ENCODE measurements at regions not wholly inside any gene's neighbourhood (a gene's known extent, or its start where the extent isn't known, plus 50 kb on each side); places are given as distances from the start of the nearest gene placed in this dataset.
"Not testable (repeated sequence)": the region's sequence is repeated elsewhere in the genome, so short reads cannot be mapped to it uniquely, and the experiment has no call there.

DNA sequence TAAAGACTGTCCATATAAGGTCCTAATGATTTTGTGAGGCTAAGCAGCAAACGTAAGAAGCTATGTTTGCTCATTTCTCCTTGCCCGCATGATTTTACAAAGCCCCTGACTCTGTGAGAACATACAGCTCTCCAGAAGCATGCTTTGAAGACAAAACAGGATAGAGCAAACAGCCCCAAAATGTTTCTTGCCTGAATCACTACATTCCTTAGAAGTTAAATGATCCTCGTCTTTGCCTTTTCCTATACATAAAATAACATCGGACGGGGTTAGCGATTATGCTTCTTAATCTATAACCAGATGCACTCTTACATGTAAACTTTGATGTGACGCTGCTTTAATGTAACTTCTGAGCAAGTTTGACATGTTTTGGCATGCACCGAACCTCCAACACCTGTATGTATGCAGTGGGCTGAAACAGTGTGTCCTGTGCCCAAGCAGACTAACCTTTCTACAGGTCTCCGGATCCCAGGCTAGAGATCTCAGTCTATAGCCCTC is 353.7 kb downstream of the CETN3 start:
- no peaks in the 10 kb centered on the region for H3K4me1 ChIP-seq (ENCODE audit: control insufficient read depth, insufficient read depth, low read length, poor library complexity, severe bottlenecking)
- no peaks in the 10 kb centered on the region for H3K9me3 ChIP-seq (ENCODE audit: control insufficient read depth, low read length)
- H3K4me3 ChIP-seq (ENCODE audit: insufficient read depth, low read depth, low read length, poor library complexity, severe bottlenecking), result no peak overlapping the region
- H3K27ac ChIP-seq (ENCODE audit: insufficient read depth, low read length, poor library complexity, severe bottlenecking), result no peak overlapping the region
- H3K36me3 ChIP-seq (ENCODE audit: control insufficient read depth, insufficient read depth, low read length), result no peaks in the 10 kb centered on the region
- no peak for DNase-seq
- H3K27me3 ChIP-seq (replicated peaks; ENCODE audit: control insufficient read depth, insufficient read depth, low read length, poor library complexity, severe bottlenecking), result no peaks in the 10 kb centered on the region

DNA sequence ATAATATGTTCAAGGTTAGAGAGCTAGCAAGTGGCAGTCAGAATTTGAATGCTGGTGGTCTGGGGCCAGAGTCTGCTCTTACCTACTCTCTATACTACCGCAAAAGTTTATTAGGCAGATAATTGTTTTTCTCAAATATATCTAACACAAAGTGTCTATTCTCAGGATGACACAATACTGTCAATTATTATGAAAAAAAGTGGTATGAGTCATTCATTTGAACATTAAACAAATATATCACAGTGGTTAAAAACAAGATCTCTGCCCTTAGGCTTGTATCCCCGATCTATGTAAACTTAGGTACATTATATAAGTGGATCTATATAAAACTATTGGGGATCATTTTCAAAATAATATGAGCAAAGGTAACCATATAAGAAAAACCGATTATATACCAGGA is 354.9 kb downstream of the CETN3 start:
- Histone ChIP-seq H3K4me1 (ENCODE audit: control insufficient read depth, insufficient read depth, low read length, poor library complexity, severe bottlenecking) (no peaks in the 10 kb centered on the region), H3K27ac (ENCODE audit: insufficient read depth, low read length, poor library complexity, severe bottlenecking) (no peak overlapping the region), H3K4me3 (ENCODE audit: insufficient read depth, low read depth, low read length, poor library complexity, severe bottlenecking) (no peak overlapping the region), H3K36me3 (ENCODE audit: control insufficient read depth, insufficient read depth, low read length) (no peaks in the 10 kb centered on the region), H3K9me3 (ENCODE audit: control insufficient read depth, low read length) (no peaks in the 10 kb centered on the region), H3K27me3 (replicated peaks; ENCODE audit: control insufficient read depth, insufficient read depth, low read length, poor library complexity, severe bottlenecking) (no peaks in the 10 kb centered on the region)
- no peak for DNase-seq

GRCh38 chr5:90051756-90052155 is 357.8 kb downstream of the CETN3 start:
- no peak for DNase-seq
- H3K27me3 ChIP-seq (replicated peaks; ENCODE audit: control insufficient read depth, insufficient read depth, low read length, poor library complexity, severe bottlenecking), result no peaks in the 10 kb centered on the region

DNA sequence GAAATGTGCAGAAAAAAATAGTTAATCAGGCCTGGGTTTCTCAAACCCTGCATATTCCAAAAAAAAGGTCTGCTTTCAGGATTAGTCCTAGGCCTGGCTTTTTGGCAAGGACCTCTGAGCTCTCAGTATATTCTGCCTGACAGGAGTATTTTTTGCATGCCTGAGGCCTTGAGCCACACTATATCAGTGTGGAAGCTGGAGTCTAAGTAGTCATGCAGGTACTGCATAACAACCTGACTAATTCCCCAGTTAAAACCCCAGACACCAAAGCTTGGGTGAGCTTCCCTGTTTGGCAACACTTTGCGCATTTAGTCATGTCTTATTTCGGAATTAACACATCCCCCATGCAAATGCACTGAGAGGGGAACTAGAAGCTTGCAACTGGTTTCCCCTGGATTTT is 359.5 kb downstream of the CETN3 start:
- Histone ChIP-seq H3K4me1 (ENCODE audit: control insufficient read depth, insufficient read depth, low read length, poor library complexity, severe bottlenecking) (no peaks in the 10 kb centered on the region), H3K36me3 (ENCODE audit: control insufficient read depth, insufficient read depth, low read length) (no peaks in the 10 kb centered on the region), H3K9me3 (ENCODE audit: control insufficient read depth, low read length) (no peaks in the 10 kb centered on the region), H3K4me3 (ENCODE audit: insufficient read depth, low read depth, low read length, poor library complexity, severe bottlenecking) (no peak overlapping the region), H3K27me3 (replicated peaks; ENCODE audit: control insufficient read depth, insufficient read depth, low read length, poor library complexity, severe bottlenecking) (no peaks in the 10 kb centered on the region), H3K27ac (ENCODE audit: insufficient read depth, low read length, poor library complexity, severe bottlenecking) (no peak overlapping the region)
- no peak for DNase-seq

More at GRCh38 chr5:90051756-90052155, 357.8 kb downstream of the CETN3 start:
- Histone ChIP-seq H3K9me3 (ENCODE audit: control insufficient read depth, low read length) (no peaks in the 10 kb centered on the region), H3K27ac (ENCODE audit: insufficient read depth, low read length, poor library complexity, severe bottlenecking) (no peak overlapping the region), H3K4me1 (ENCODE audit: control insufficient read depth, insufficient read depth, low read length, poor library complexity, severe bottlenecking) (no peaks in the 10 kb centered on the region), H3K36me3 (ENCODE audit: control insufficient read depth, insufficient read depth, low read length) (no peaks in the 10 kb centered on the region), H3K4me3 (ENCODE audit: insufficient read depth, low read depth, low read length, poor library complexity, severe bottlenecking) (no peak overlapping the region)

- Histone ChIP-seq H3K36me3 (ENCODE audit: control insufficient read depth, insufficient read depth, low read length) (no peaks in the 10 kb centered on the region), H3K9me3 (ENCODE audit: control insufficient read depth, low read length) (no peaks in the 10 kb centered on the region), H3K4me1 (ENCODE audit: control insufficient read depth, insufficient read depth, low read length, poor library complexity, severe bottlenecking) (no peaks in the 10 kb centered on the region), H3K27ac (ENCODE audit: insufficient read depth, low read length, poor library complexity, severe bottlenecking) (no peak overlapping the region), H3K4me3 (ENCODE audit: insufficient read depth, low read depth, low read length, poor library complexity, severe bottlenecking) (no peak overlapping the region), H3K27me3 (replicated peaks; ENCODE audit: control insufficient read depth, insufficient read depth, low read length, poor library complexity, severe bottlenecking) (no peaks in the 10 kb centered on the region)
- DNase-seq, result no peak
Observed at GRCh38 chr5:90047113-90047512, 362.4 kb downstream of the CETN3 start.

DNA sequence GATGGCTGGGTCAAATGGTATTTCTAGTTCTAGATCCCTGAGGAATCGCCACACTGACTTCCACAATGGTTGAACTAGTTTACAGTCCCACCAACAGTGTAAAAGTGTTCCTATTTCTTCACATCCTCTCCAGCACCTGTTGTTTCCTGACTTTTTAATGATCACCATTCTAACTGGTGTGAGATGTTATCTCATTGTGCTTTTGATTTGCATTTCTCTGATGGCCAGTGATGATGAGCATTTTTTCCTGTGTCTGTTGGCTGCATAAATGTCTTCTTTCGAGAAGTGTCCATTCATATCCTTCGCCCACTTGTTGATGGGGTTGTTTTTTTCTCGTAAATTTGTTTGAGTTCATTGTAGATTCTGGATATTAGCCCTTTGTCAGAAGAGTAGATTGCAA is 369.5 kb downstream of the CETN3 start:
- H3K4me1 ChIP-seq (ENCODE audit: control insufficient read depth, insufficient read depth, low read length, poor library complexity, severe bottlenecking); H3K27me3 ChIP-seq (replicated peaks; ENCODE audit: control insufficient read depth, insufficient read depth, low read length, poor library complexity, severe bottlenecking); H3K27ac ChIP-seq (ENCODE audit: insufficient read depth, low read length, poor library complexity, severe bottlenecking); H3K36me3 ChIP-seq (ENCODE audit: control insufficient read depth, insufficient read depth, low read length); H3K4me3 ChIP-seq (ENCODE audit: insufficient read depth, low read depth, low read length, poor library complexity, severe bottlenecking); DNase-seq; H3K9me3 ChIP-seq (ENCODE audit: control insufficient read depth, low read length): not testable (repeated sequence)

- no peak for DNase-seq
- Histone ChIP-seq H3K27ac (ENCODE audit: insufficient read depth, low read length, poor library complexity, severe bottlenecking) (no peak overlapping the region), H3K9me3 (ENCODE audit: control insufficient read depth, low read length) (no peaks in the 10 kb centered on the region), H3K36me3 (ENCODE audit: control insufficient read depth, insufficient read depth, low read length) (no peaks in the 10 kb centered on the region), H3K4me3 (ENCODE audit: insufficient read depth, low read depth, low read length, poor library complexity, severe bottlenecking) (no peak overlapping the region), H3K4me1 (ENCODE audit: control insufficient read depth, insufficient read depth, low read length, poor library complexity, severe bottlenecking) (no peaks in the 10 kb centered on the region), H3K27me3 (replicated peaks; ENCODE audit: control insufficient read depth, insufficient read depth, low read length, poor library complexity, severe bottlenecking) (no peaks in the 10 kb centered on the region)
Observed at GRCh38 chr5:90037646-90038045, 371.9 kb downstream of the CETN3 start.

- H3K27ac ChIP-seq (ENCODE audit: insufficient read depth, low read length, poor library complexity, severe bottlenecking), result no peak overlapping the region
Observed at GRCh38 chr5:90022711-90023053, 386.9 kb downstream of the CETN3 start.

GRCh38 chr5:90022002-90022710 is 387.4 kb downstream of the CETN3 start:
- H3K9me3 ChIP-seq (ENCODE audit: control insufficient read depth, low read length), result no peaks in the 10 kb centered on the region
- DNase-seq, result no peak
- H3K4me1 ChIP-seq (ENCODE audit: control insufficient read depth, insufficient read depth, low read length, poor library complexity, severe bottlenecking), result no peaks in the 10 kb centered on the region
- H3K36me3 ChIP-seq (ENCODE audit: control insufficient read depth, insufficient read depth, low read length), result no peaks in the 10 kb centered on the region
- no peak overlapping the region for H3K27ac ChIP-seq (ENCODE audit: insufficient read depth, low read length, poor library complexity, severe bottlenecking)
- no peak overlapping the region for H3K4me3 ChIP-seq (ENCODE audit: insufficient read depth, low read depth, low read length, poor library complexity, severe bottlenecking)
- no peaks in the 10 kb centered on the region for H3K27me3 ChIP-seq (replicated peaks; ENCODE audit: control insufficient read depth, insufficient read depth, low read length, poor library complexity, severe bottlenecking)

More at GRCh38 chr5:90022711-90023053, 386.9 kb downstream of the CETN3 start:
- no peak for DNase-seq
- Histone ChIP-seq H3K4me1 (ENCODE audit: control insufficient read depth, insufficient read depth, low read length, poor library complexity, severe bottlenecking) (no peaks in the 10 kb centered on the region), H3K9me3 (ENCODE audit: control insufficient read depth, low read length) (no peaks in the 10 kb centered on the region), H3K4me3 (ENCODE audit: insufficient read depth, low read depth, low read length, poor library complexity, severe bottlenecking) (no peak overlapping the region), H3K36me3 (ENCODE audit: control insufficient read depth, insufficient read depth, low read length) (no peaks in the 10 kb centered on the region), H3K27me3 (replicated peaks; ENCODE audit: control insufficient read depth, insufficient read depth, low read length, poor library complexity, severe bottlenecking) (no peaks in the 10 kb centered on the region)

DNA sequence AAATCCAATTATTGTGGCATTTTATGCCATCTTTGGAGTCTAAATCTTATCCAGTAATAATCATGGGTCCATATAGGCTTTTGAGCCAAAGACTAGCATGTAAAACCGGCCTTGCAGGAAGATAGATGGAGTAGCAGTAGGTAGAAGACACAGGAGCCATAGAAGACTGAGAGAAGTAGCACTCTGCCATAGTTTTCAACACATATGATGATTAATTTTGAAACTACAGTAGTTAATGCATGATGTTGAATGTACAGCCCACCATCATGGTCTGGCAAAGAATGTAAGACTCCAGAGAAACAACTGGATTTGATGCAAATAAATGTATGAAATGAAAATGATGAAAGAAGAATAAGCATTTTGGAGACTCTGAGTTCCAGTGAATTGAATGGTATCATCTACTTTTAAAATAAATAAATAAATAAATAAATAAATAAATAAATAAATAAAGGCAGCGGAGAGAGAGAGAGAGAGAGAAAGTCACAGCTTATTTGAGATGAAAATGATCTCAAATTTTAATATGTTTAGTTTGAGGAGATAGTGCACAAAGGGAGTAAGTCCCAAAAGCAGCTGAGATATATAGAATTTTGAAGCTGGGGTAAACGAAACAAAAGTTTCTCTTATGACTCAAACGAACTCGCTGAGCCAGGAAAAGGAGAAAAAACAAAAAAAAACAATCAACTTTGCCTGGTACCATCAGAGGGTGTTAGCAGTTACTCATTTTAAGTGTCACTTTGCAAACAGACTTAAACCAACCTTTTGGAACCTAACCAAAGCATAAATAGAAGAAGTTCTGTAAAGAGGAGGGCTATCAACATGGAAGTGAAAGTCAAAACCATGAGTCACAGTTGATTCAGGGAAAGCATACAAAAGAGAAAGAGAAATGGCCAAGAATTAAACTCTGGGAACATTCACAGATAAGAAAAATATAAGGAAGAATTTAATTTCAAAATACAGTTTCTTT is 388.7 kb downstream of the CETN3 start:
- DNase-seq, result no peak
- no peaks in the 10 kb centered on the region for H3K4me1 ChIP-seq (ENCODE audit: control insufficient read depth, insufficient read depth, low read length, poor library complexity, severe bottlenecking)
- no peaks in the 10 kb centered on the region for H3K27me3 ChIP-seq (replicated peaks; ENCODE audit: control insufficient read depth, insufficient read depth, low read length, poor library complexity, severe bottlenecking)
- no peak overlapping the region for H3K4me3 ChIP-seq (ENCODE audit: insufficient read depth, low read depth, low read length, poor library complexity, severe bottlenecking)
- no peaks in the 10 kb centered on the region for H3K36me3 ChIP-seq (ENCODE audit: control insufficient read depth, insufficient read depth, low read length)
- H3K27ac ChIP-seq (ENCODE audit: insufficient read depth, low read length, poor library complexity, severe bottlenecking), result no peak overlapping the region
- H3K9me3 ChIP-seq (ENCODE audit: control insufficient read depth, low read length), result no peaks in the 10 kb centered on the region

Measured in effector memory CD4-positive, alpha-beta T cell (primary cell).